SK-N-SH treated with all-trans-retinoic acid at 6 μM for 48 hours (cell line): ENCODE measurements at regions not wholly inside any gene's neighbourhood (a gene's known extent, or its start where the extent isn't known, plus 50 kb on each side); places are given as distances from the start of the nearest gene placed in this dataset.

Experiments used
- GLIS3 ChIP-seq: fragments of 250-450 bp; sonication (Bioruptor Pico); IDR thresholded peaks from 2 replicates; pipeline ENCODE4 v1.5.0; 2020; ENCODE audit warnings: mild to moderate bottlenecking, moderate library complexity
- OSR1 ChIP-seq: fragments of 250-450 bp; sonication (Bioruptor Pico); IDR thresholded peaks from 2 replicates; pipeline ENCODE4 v1.8.0; 2022; ENCODE audit warnings: moderate library complexity, mild to moderate bottlenecking, inconsistent platforms
- TOX ChIP-seq: fragments of 250-450 bp; sonication (Bioruptor Pico); IDR thresholded peaks from 2 replicates; pipeline ENCODE4 v1.8.0; 2021; ENCODE audit warnings: mild to moderate bottlenecking, moderate library complexity, borderline replicate concordance
- ZFP3 ChIP-seq: fragments of 250-450 bp; sonication (Bioruptor Pico); IDR thresholded peaks from 2 replicates; pipeline ENCODE4 v1.5.0; 2020; ENCODE audit warnings: mild to moderate bottlenecking, moderate library complexity
- ZFP30 ChIP-seq: fragments of 450-650 bp; formaldehyde crosslinking; IDR thresholded peaks from 2 replicates; pipeline ENCODE4 v1.5.0; 2022; ENCODE audit warnings: mild to moderate bottlenecking, moderate library complexity
- TF ChIP-seq, protein P1 (sequence below): fragments of 250-450 bp; sonication (Bioruptor Pico); IDR thresholded peaks from 2 replicates; pipeline ENCODE4 v1.5.1; 2021; ENCODE audit warnings: mild to moderate bottlenecking, moderate library complexity

DNA sequence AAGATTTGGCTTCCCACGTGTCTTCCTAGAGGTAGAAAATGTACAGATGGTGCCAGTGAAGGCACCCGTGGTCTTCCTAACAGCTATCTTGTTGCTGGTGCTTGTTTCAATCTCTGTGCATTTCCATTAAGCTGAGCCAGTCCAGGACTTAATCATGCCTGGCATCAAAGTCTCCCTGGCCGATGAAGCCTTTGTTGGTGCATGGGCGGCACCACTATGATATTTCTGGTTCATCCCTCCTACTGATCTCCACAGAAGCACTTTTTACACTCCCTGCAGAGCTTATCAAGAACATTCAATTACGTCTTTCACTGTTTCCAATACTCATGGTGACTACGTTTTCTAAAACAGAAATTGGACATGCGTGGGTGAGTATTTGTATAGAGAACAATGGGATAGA is 128.4 kb downstream of the TTC8 start:
- TF ChIP-seq, protein P1, sequence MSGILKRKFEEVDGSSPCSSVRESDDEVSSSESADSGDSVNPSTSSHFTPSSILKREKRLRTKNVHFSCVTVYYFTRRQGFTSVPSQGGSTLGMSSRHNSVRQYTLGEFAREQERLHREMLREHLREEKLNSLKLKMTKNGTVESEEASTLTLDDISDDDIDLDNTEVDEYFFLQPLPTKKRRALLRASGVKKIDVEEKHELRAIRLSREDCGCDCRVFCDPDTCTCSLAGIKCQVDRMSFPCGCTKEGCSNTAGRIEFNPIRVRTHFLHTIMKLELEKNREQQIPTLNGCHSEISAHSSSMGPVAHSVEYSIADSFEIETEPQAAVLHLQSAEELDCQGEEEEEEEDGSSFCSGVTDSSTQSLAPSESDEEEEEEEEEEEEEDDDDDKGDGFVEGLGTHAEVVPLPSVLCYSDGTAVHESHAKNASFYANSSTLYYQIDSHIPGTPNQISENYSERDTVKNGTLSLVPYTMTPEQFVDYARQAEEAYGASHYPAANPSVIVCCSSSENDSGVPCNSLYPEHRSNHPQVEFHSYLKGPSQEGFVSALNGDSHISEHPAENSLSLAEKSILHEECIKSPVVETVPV (CRISPR knock-in tag) = no peak
- no peak for TF ChIP-seq ZFP30 (CRISPR knock-in tag)
- TF ChIP-seq ZFP3 (CRISPR knock-in tag) = no peak
- TF ChIP-seq GLIS3 (CRISPR knock-in tag) = no peak
- TF ChIP-seq OSR1 = no peak
- no peak for TF ChIP-seq TOX (CRISPR knock-in tag)
